ENCODE measurements at regions not wholly inside any gene's neighbourhood (a gene's known extent, or its start where the extent isn't known, plus 50 kb on each side); places are given as distances from the start of the nearest gene placed in this dataset.

DNA sequence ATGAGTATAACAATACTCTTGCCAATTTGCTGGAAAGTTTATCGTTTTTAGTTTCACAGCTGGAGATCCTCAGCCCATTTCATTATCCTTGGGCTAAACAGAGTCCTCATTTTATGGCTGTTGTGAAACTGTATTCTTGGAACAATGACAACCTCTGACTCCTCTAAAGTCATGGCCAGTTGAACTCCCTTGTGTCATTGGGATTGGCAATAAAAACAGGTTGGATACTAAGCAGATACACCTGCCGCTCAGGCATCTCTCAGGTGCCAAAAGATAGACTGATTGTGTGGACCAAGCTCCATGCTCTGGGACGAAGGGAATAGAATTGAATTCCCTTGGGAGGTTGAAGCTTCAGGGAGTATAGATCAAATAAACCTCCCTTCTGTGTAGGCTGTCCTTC, 182.2 kb downstream of the WDR11 start:
- peak overlapping the region; percentile 74 for H3K27ac ChIP-seq
- no peaks in the 10 kb centered on the region for H3K9me3 ChIP-seq
- TF ChIP-seq CTCF (IDR thresholded peaks at IDR 0.05), result no peak
- H3K27me3 ChIP-seq, result no peaks in the 10 kb centered on the region
- H3K4me1 ChIP-seq (ENCODE audit: control insufficient read depth in 1 of 2, insufficient read depth in 1 of 2, low read depth in 1 of 2, low read length in 1 of 2), result peaks cover 17 to 34% of the 10 kb centered on the region in 2 experiments
- no peaks in the 10 kb centered on the region for H3K36me3 ChIP-seq
- no peak overlapping the region for H3K4me3 ChIP-seq (ENCODE audit: low read depth in 1 of 2, low read length in 1 of 2)

DNA sequence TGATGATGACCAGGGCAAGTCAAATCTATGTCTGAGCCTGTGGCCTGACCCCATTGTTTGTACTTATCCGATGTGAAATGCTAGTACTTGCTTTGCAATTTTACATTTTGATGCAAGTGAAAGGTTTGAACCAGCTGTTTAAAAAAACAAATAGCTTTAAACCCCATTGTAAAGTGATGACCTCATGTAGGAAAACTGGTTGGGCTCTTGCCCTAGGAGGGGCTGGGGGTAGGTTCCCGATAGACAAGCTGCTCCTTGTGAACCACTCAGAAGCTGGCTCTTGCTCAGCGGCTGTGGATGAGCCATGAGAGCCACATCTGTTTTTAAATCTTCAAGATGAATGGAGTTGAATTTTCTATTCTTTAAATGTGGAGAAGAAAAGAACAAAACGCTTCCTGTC, 185.3 kb downstream of the WDR11 start:
- peaks cover 20 to 40% of the 10 kb centered on the region in 2 experiments for H3K4me1 ChIP-seq (ENCODE audit: control insufficient read depth in 1 of 2, insufficient read depth in 1 of 2, low read depth in 1 of 2, low read length in 1 of 2)
- H3K9me3 ChIP-seq, result no peaks in the 10 kb centered on the region
- TF ChIP-seq CTCF (IDR thresholded peaks at IDR 0.05), result no peak
- H3K4me3 ChIP-seq (ENCODE audit: low read depth in 1 of 2, low read length in 1 of 2), result no peak overlapping the region
- H3K27me3 ChIP-seq, result no peaks in the 10 kb centered on the region
- H3K36me3 ChIP-seq, result no peaks in the 10 kb centered on the region
- no peak overlapping the region for H3K27ac ChIP-seq

GRCh38 chr10:121041499-121041898, 190.3 kb downstream of the WDR11 start:
- Histone ChIP-seq H3K4me1 (ENCODE audit: control insufficient read depth in 1 of 2, insufficient read depth in 1 of 2, low read depth in 1 of 2, low read length in 1 of 2) (peaks cover 15 to 19% of the 10 kb centered on the region in 2 experiments), H3K27me3 (no peaks in the 10 kb centered on the region), H3K36me3 (no peaks in the 10 kb centered on the region), H3K9me3 (no peaks in the 10 kb centered on the region), H3K4me3 (ENCODE audit: low read depth in 1 of 2, low read length in 1 of 2) (no peak overlapping the region), H3K27ac (no peak overlapping the region)
- no peak for TF ChIP-seq CTCF (IDR thresholded peaks at IDR 0.05)

DNA sequence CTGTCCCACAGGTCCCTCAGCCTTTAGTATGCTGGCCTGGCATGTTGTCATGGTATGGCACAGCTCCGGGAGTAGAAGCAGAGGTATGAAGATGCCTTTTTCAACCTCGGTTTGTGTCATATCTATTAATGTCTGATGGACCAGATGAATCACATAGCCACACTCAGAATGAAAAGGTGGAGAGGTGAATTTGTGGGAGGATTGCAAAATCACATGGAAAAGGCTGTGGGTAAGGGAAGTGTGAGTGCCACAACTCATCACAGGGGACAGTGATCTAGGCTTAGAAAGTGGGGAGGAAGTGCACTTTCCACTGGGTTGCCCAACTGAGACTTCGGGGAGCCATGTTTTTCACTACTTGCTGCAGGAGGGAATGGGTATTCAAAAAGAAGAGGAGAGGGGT, 190.7 kb downstream of the WDR11 start:
- no peaks in the 10 kb centered on the region for H3K9me3 ChIP-seq
- H3K27me3 ChIP-seq, result no peaks in the 10 kb centered on the region
- peaks cover 15 to 19% of the 10 kb centered on the region in 2 experiments for H3K4me1 ChIP-seq (ENCODE audit: control insufficient read depth in 1 of 2, insufficient read depth in 1 of 2, low read depth in 1 of 2, low read length in 1 of 2)
- no peak for TF ChIP-seq CTCF (IDR thresholded peaks at IDR 0.05)
- no peaks in the 10 kb centered on the region for H3K36me3 ChIP-seq
- no peak overlapping the region for H3K27ac ChIP-seq
- no peak overlapping the region for H3K4me3 ChIP-seq (ENCODE audit: low read depth in 1 of 2, low read length in 1 of 2)

DNA sequence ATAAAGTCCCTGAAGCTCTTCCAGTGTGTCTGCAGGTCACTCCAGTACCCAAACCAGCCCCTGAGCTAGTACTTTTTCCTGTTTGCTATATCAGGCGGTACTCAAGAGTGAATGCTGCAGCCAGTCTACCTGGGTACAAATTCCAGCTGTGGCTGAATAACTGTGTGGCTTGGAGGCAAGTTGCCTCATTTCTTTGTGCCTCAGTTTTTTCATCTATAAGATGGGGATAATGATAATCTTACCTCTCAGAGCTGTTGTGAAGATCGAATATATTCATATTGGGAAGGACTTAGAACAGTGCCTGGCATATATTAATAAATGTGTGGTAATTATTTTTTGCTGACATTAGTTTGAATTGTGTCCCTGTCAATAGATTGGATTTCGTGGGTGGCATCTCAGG, 191.2 kb downstream of the WDR11 start:
- H3K36me3 ChIP-seq, result no peaks in the 10 kb centered on the region
- H3K4me1 ChIP-seq (ENCODE audit: control insufficient read depth in 1 of 2, insufficient read depth in 1 of 2, low read depth in 1 of 2, low read length in 1 of 2), result peaks cover 13 to 17% of the 10 kb centered on the region in 2 experiments
- H3K27ac ChIP-seq, result no peak overlapping the region
- H3K27me3 ChIP-seq, result no peaks in the 10 kb centered on the region
- TF ChIP-seq CTCF (IDR thresholded peaks at IDR 0.05), result no peak
- H3K4me3 ChIP-seq (ENCODE audit: low read depth in 1 of 2, low read length in 1 of 2), result no peak overlapping the region
- no peaks in the 10 kb centered on the region for H3K9me3 ChIP-seq

Measured in neutrophil (primary cell).